ENCODE measurements at regions not wholly inside any gene's neighbourhood (a gene's known extent, or its start where the extent isn't known, plus 50 kb on each side); places are given as distances from the start of the nearest gene placed in this dataset.

GRCh38 chr2:18047213-18047611, 168.7 kb downstream of the KCNS3 start:
- TF ChIP-seq CTCF (IDR thresholded peaks at IDR 0.05) (no peak), EP300 (IDR thresholded peaks at IDR 0.05) (no peak), POLR2A (IDR thresholded peaks at IDR 0.05) (no peak)

All from ovary (tissue), 3 donors.